Activated B cell treated with CpG ODN at 0.5 μM for 24 hours (primary cell): ENCODE measurements at regions not wholly inside any gene's neighbourhood (a gene's known extent, or its start where the extent isn't known, plus 50 kb on each side); places are given as distances from the start of the nearest gene placed in this dataset.

Experiments used
- ATAC-seq: fragments of 200-7000 bp; cut with Tn5 transposase; one replicate; pipeline ENCODE4 v1.10.0; 2021; ENCODE audit warnings: low read depth, mild to moderate bottlenecking, moderate library complexity
- CTCF ChIA-PET: fragments of 350-600 bp; sonication (Branson Sonifier 250); formaldehyde crosslinking; loops from one replicate; lab custom pipeline; 2021; ENCODE audit warnings: antibody characterized with exemption; lab: Charles Lee
- POLR2A ChIA-PET: fragments of 350-600 bp; sonication (Branson Sonifier 250); formaldehyde crosslinking; loops from one replicate; lab custom pipeline; 2021; ENCODE audit warnings: antibody characterized with exemption; lab: Charles Lee
- DNase-seq: peaks from one replicate; pipeline ENCODE4 v3.0.0; 2022
- H3K27ac Mint-ChIP-seq: one replicate; pipeline ENCODE4 v1.8.0; 2020; ENCODE audit warnings: mixed read lengths
- H3K27me3 Mint-ChIP-seq: one replicate; pipeline ENCODE4 v1.8.0; 2021; ENCODE audit warnings: mixed read lengths
- H3K36me3 Mint-ChIP-seq: one replicate; pipeline ENCODE4 v1.8.0; 2021; ENCODE audit warnings: low read depth, mixed read lengths
- H3K4me1 Mint-ChIP-seq: one replicate; pipeline ENCODE4 v1.8.0; 2021; ENCODE audit warnings: mixed read lengths
- H3K4me3 Mint-ChIP-seq: one replicate; pipeline ENCODE4 v1.8.0; 2020; ENCODE audit warnings: mild to moderate bottlenecking, mixed read lengths
- H3K9me3 Mint-ChIP-seq: one replicate; pipeline ENCODE4 v1.8.0; 2020; ENCODE audit warnings: mixed read lengths
- CTCF ChIP-seq: fragments of 200-600 bp; IDR thresholded peaks from one replicate; pipeline ENCODE4 v1.8.0; 2022; ENCODE audit warnings: antibody characterized with exemption, mild to moderate bottlenecking
- intact Hi-C: fragments of 100-400 bp; cut with micrococcal nuclease; formaldehyde crosslinking; loops from one replicate; pipeline ENCODE4 v1.15.1; 2024

- Mint-ChIP-seq H3K27me3 (no peaks in the 10 kb centered on the region), H3K36me3 (no peaks in the 10 kb centered on the region), H3K4me1 (no peaks in the 10 kb centered on the region), H3K27ac (no peak overlapping the region), H3K4me3 (no peak overlapping the region), H3K9me3 (peaks cover 6% of the 10 kb centered on the region)
- intact Hi-C loops = no loop called here
- ChIA-PET POLR2A (no interaction called here), CTCF (no interaction called here)
- ATAC-seq (no peak), DNase-seq (no peak)
- no peak for TF ChIP-seq CTCF
These were observed 314.9 kb downstream of the ZNF326 start for GRCh38 chr1:90309806-90310205.

GRCh38 chr1:90308421-90308820 lies 313.5 kb downstream of the ZNF326 start:
- TF ChIP-seq CTCF = no peak
- Mint-ChIP-seq H3K4me3 (no peak overlapping the region), H3K9me3 (peaks cover 6% of the 10 kb centered on the region), H3K4me1 (no peaks in the 10 kb centered on the region), H3K27ac (no peak overlapping the region), H3K27me3 (no peaks in the 10 kb centered on the region), H3K36me3 (no peaks in the 10 kb centered on the region)
- intact Hi-C loops = no loop called here
- ChIA-PET CTCF (no interaction called here), POLR2A (no interaction called here)
- no peak for ATAC-seq
- no peak for DNase-seq

GRCh38 chr1:90305577-90305976 lies 310.7 kb downstream of the ZNF326 start:
- no peak overlapping the region for H3K4me3 Mint-ChIP-seq
- ChIA-PET POLR2A (no interaction called here), CTCF (no interaction called here)
- no peak for DNase-seq
- no peak overlapping the region for H3K27ac Mint-ChIP-seq
- no peaks in the 10 kb centered on the region for H3K27me3 Mint-ChIP-seq
- no peaks in the 10 kb centered on the region for H3K36me3 Mint-ChIP-seq
- no peaks in the 10 kb centered on the region for H3K4me1 Mint-ChIP-seq
- no peak for TF ChIP-seq CTCF
- peaks cover 6% of the 10 kb centered on the region for H3K9me3 Mint-ChIP-seq
- intact Hi-C loops = no loop called here
- no peak for ATAC-seq

GRCh38 chr1:90296327-90296726 lies 301.4 kb downstream of the ZNF326 start:
- no peak for TF ChIP-seq CTCF
- intact Hi-C loops = no loop called here

GRCh38 chr1:90295534-90295933 lies 300.6 kb downstream of the ZNF326 start:
- TF ChIP-seq CTCF = no peak
- Mint-ChIP-seq H3K27ac (no peak overlapping the region), H3K36me3 (no peaks in the 10 kb centered on the region), H3K4me3 (no peak overlapping the region), H3K4me1 (no peaks in the 10 kb centered on the region), H3K27me3 (no peaks in the 10 kb centered on the region), H3K9me3 (no peaks in the 10 kb centered on the region)
- CTCF ChIA-PET = no interaction called here
- DNase-seq (no peak), ATAC-seq (no peak)
- intact Hi-C loops = no loop called here
- POLR2A ChIA-PET = no interaction called here

More at GRCh38 chr1:90296327-90296726, 301.4 kb downstream of the ZNF326 start:
- H3K27me3 Mint-ChIP-seq = no peaks in the 10 kb centered on the region
- no peak for ATAC-seq
- no peak for DNase-seq
- POLR2A ChIA-PET = no interaction called here
- no peaks in the 10 kb centered on the region for H3K36me3 Mint-ChIP-seq
- CTCF ChIA-PET = no interaction called here
- H3K4me1 Mint-ChIP-seq = no peaks in the 10 kb centered on the region
- H3K4me3 Mint-ChIP-seq = no peak overlapping the region
- no peak overlapping the region for H3K27ac Mint-ChIP-seq
- no peaks in the 10 kb centered on the region for H3K9me3 Mint-ChIP-seq
